KMS-11 (cell line): ENCODE measurements at regions not wholly inside any gene's neighbourhood (a gene's known extent, or its start where the extent isn't known, plus 50 kb on each side); places are given as distances from the start of the nearest gene placed in this dataset.

Experiments used
- H2AFZ ChIP-seq: fragments of 200-600 bp; sonication (generic); 2 replicates; pipeline ENCODE4 v1.6.1; 2016; ENCODE audit warnings: antibody characterized with exemption, mixed run types, low read depth
- H3K27ac ChIP-seq: fragments of 200-600 bp; sonication (generic); 2 replicates; pipeline ENCODE4 v1.6.1; 2016; ENCODE audit warnings: mild to moderate bottlenecking, mixed run types
- H3K27me3 ChIP-seq: fragments of 200-600 bp; sonication (generic); 2 replicates; pipeline ENCODE4 v1.6.1; 2017; ENCODE audit warnings: mild to moderate bottlenecking, low read depth, mixed run types, moderate library complexity; ENCODE audit not compliant: insufficient read depth
- H3K36me3 ChIP-seq: fragments of 200-600 bp; sonication (generic); 2 replicates; pipeline ENCODE4 v1.6.1; 2017; ENCODE audit warnings: mild to moderate bottlenecking, mixed run types; ENCODE audit not compliant: insufficient read depth
- H3K4me1 ChIP-seq: fragments of 200-600 bp; sonication (generic); 2 replicates; pipeline ENCODE4 v1.6.1; 2016; ENCODE audit warnings: mild to moderate bottlenecking, low read depth, mixed run types; ENCODE audit not compliant: poor library complexity, severe bottlenecking
- H3K4me2 ChIP-seq: fragments of 200-600 bp; sonication (generic); 2 replicates; pipeline ENCODE4 v1.7.0; 2016; ENCODE audit warnings: mild to moderate bottlenecking, mixed run types
- H3K4me3 ChIP-seq: fragments of 200-600 bp; sonication (generic); IDR thresholded peaks from 2 replicates; pipeline ENCODE4 v1.6.1; 2017; ENCODE audit warnings: low read depth, low read length, mixed read lengths; ENCODE audit not compliant: insufficient read depth
- H3K79me2 ChIP-seq: fragments of 200-600 bp; sonication (generic); 2 replicates; pipeline ENCODE4 v1.6.1; 2016; ENCODE audit warnings: low read depth, mixed run types; ENCODE audit not compliant: insufficient read depth
- H3K9ac ChIP-seq: fragments of 200-600 bp; sonication (generic); 2 replicates; pipeline ENCODE4 v1.6.1; 2016; ENCODE audit warnings: mild to moderate bottlenecking, mixed run types
- H4K20me1 ChIP-seq: fragments of 200-600 bp; sonication (generic); 2 replicates; pipeline ENCODE4 v1.6.1; 2016; ENCODE audit warnings: mild to moderate bottlenecking, mixed run types; ENCODE audit not compliant: insufficient read depth
- TF ChIP-seq, protein P1 (sequence below): fragments of 200-600 bp; sonication (generic); conservative IDR thresholded peaks from 2 replicates; pipeline ENCODE4 v1.6.1; 2017; ENCODE audit warnings: low read depth, mild to moderate bottlenecking, antibody characterized with exemption, low read length, moderate library complexity, mixed read lengths

DNA sequence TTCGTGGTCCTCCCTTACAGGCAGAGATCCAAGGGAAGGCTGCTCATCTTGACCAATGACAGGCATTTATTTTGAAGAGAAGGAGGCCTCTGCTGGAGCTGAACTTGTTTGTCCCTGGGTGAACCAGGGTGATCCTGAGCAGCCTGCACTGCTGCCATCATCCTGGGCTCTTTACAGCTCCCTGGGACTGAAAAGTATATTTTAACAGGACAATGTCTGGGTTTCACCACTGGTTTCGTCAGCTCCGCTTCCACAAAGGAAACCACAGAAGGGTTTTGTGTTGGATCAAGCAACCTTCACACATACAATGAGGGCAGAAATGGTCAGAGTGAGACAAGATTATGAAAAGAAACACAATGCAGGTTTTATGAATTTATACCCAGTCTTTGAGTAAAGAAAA is 400.7 kb upstream of the TPM1 start:
- H3K4me3 ChIP-seq: no peak overlapping the region
- TF ChIP-seq, protein P1, sequence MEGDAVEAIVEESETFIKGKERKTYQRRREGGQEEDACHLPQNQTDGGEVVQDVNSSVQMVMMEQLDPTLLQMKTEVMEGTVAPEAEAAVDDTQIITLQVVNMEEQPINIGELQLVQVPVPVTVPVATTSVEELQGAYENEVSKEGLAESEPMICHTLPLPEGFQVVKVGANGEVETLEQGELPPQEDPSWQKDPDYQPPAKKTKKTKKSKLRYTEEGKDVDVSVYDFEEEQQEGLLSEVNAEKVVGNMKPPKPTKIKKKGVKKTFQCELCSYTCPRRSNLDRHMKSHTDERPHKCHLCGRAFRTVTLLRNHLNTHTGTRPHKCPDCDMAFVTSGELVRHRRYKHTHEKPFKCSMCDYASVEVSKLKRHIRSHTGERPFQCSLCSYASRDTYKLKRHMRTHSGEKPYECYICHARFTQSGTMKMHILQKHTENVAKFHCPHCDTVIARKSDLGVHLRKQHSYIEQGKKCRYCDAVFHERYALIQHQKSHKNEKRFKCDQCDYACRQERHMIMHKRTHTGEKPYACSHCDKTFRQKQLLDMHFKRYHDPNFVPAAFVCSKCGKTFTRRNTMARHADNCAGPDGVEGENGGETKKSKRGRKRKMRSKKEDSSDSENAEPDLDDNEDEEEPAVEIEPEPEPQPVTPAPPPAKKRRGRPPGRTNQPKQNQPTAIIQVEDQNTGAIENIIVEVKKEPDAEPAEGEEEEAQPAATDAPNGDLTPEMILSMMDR: no peak

DNA sequence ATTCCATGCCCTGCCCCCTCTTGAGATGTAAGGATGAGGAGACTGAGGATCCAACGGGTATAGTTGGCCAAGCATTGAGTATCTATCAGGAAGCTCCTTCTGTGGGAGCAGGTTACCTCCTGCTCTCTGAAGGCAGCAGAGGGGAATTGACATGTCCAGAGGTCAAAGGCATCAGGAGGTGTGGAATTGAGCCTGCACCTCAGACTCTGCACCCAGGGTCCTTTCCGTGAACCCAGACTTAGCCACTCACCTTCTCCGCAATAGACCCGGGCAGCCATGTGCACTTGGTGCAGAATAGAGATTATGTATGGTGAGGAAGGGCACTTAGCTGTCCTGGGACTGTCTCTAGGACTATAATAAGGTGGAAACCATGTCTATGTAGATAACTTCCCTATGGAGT is 399.0 kb upstream of the TPM1 start:
- Histone ChIP-seq H3K27me3 (no peaks in the 10 kb centered on the region), H3K36me3 (no peaks in the 10 kb centered on the region), H3K4me2 (no peak overlapping the region), H3K4me3 (no peak overlapping the region), H2AFZ (no peak overlapping the region), H4K20me1 (no peaks in the 10 kb centered on the region), H3K79me2 (no peaks in the 10 kb centered on the region), H3K4me1 (no peaks in the 10 kb centered on the region), H3K27ac (no peak overlapping the region), H3K9ac (no peak overlapping the region)
- TF ChIP-seq, protein P1: no peak

More for the DNA sequence above, 400.7 kb upstream of the TPM1 start:
- H2AFZ ChIP-seq: no peak overlapping the region
- no peaks in the 10 kb centered on the region for H3K4me1 ChIP-seq
- no peak overlapping the region for H3K9ac ChIP-seq
- no peaks in the 10 kb centered on the region for H3K79me2 ChIP-seq
- H4K20me1 ChIP-seq: no peaks in the 10 kb centered on the region
- no peaks in the 10 kb centered on the region for H3K27me3 ChIP-seq
- H3K27ac ChIP-seq: no peak overlapping the region
- H3K36me3 ChIP-seq: no peaks in the 10 kb centered on the region
- H3K4me2 ChIP-seq: no peak overlapping the region

DNA sequence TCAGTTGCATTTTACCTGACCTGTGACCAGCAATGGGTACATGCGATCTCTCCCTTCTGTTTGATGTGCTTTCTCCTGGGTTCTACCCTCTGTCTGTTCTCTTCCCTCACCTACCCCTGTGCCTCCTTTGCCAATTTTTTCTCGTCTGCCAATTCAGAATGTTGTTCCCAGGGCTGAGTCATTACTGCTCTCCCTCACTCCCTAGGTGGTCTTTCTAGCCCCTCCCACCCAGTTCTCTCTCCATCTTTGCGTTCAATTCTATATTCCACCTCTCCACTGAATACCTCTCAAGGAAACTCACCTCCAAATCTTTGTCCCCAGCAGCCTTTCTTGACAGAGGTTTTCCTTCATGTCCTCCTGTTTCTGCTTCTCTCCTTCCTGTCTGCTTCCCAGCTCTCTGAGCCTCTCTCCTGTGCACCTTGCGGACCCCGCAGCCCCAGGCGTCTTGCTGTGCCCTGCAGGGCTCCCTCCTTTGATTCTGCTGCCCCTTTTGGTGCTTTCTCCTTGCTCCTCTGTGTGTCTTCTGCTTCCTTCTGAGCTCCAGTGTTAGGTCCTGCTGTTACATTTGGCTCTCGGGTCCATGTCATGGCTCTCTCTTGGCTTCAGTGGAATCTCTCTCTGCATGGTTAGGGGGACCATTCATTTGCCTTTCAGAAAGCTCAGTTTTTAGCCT is 398.2 kb upstream of the TPM1 start:
- Histone ChIP-seq H3K4me3 (no peak overlapping the region), H3K79me2 (no peaks in the 10 kb centered on the region), H3K36me3 (no peaks in the 10 kb centered on the region), H3K27me3 (no peaks in the 10 kb centered on the region), H3K9ac (no peak overlapping the region), H3K27ac (no peak overlapping the region), H3K4me1 (no peaks in the 10 kb centered on the region), H2AFZ (no peak overlapping the region), H3K4me2 (no peak overlapping the region), H4K20me1 (no peaks in the 10 kb centered on the region)
- TF ChIP-seq, protein P1: no peak

DNA sequence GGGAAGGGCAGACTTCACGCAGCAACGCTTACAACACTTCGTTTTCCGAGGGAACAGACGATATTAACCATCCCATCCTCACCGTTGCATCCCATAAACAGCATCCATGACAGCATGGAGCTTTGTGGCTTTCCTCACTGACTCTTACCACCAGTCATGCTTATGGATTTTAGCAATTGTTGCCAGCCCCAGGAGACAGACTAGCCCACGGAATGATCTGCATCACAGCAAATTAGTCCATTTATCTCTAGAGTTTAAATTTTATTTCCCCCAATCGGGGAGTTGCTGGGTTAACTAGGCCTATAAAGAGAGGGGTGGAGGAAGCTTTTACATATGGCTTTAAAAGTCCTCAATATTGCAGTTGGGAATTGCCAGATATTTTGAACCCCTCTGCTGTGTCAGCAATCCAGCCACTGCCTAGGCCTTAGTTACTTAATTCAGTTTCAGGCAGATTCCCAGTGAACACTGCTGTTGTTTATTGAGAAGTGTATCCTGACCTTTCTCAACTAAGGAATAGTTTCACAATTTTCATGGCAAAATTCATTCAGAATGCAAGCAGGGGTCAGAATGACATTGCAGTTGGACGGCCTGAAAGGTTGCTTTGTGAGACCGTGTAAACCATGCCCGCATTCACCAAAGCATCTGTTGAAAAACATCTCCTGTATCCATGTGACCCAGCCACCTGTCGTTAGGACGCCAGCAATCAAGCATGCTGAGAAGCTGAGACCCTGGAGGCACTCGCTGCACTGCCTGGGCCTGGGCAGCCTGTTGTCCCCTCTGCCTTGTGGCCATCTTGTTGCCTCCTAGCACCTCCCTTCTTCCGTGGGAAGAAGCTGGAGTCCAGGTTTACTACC is 397.4 kb upstream of the TPM1 start:
- no peak overlapping the region for H2AFZ ChIP-seq
- H4K20me1 ChIP-seq: no peaks in the 10 kb centered on the region
- no peaks in the 10 kb centered on the region for H3K79me2 ChIP-seq
- H3K4me2 ChIP-seq: no peak overlapping the region
- no peaks in the 10 kb centered on the region for H3K36me3 ChIP-seq
- H3K4me3 ChIP-seq: no peak overlapping the region
- TF ChIP-seq, protein P1: no peak
- no peak overlapping the region for H3K9ac ChIP-seq
- H3K27me3 ChIP-seq: no peaks in the 10 kb centered on the region
- no peak overlapping the region for H3K27ac ChIP-seq
- no peaks in the 10 kb centered on the region for H3K4me1 ChIP-seq
